ENCODE measurements at regions not wholly inside any gene's neighbourhood (a gene's known extent, or its start where the extent isn't known, plus 50 kb on each side); places are given as distances from the start of the nearest gene placed in this dataset.

DNA sequence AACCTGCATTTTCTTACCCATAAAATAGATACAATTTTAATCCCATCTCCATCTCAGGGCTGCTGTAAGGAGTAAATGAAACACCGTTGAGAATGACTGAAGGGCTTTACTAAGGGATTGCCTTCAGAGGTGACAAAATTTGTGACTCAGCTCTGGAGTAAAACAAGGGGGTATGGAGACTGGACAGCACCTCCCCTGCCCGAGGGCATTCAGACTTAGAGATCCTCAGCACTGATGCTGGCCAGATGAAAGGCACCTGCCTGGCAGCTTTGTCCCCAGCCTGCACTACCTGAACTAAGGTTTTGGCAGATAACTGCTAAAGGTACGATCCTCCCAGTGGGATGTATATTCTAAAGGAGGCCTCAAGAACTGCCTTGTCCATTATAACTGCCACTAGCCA, 84.7 kb upstream of the CALM2 start:
- TF ChIP-seq EZH2 (IDR thresholded peaks at IDR 0.05; ENCODE audit: low read length) = no peak
- TF ChIP-seq, protein P1, sequence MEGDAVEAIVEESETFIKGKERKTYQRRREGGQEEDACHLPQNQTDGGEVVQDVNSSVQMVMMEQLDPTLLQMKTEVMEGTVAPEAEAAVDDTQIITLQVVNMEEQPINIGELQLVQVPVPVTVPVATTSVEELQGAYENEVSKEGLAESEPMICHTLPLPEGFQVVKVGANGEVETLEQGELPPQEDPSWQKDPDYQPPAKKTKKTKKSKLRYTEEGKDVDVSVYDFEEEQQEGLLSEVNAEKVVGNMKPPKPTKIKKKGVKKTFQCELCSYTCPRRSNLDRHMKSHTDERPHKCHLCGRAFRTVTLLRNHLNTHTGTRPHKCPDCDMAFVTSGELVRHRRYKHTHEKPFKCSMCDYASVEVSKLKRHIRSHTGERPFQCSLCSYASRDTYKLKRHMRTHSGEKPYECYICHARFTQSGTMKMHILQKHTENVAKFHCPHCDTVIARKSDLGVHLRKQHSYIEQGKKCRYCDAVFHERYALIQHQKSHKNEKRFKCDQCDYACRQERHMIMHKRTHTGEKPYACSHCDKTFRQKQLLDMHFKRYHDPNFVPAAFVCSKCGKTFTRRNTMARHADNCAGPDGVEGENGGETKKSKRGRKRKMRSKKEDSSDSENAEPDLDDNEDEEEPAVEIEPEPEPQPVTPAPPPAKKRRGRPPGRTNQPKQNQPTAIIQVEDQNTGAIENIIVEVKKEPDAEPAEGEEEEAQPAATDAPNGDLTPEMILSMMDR (optimal IDR thresholded peaks at IDR 0.05 in 1 of 3, IDR thresholded peaks at IDR 0.05 in 1 of 3, conservative IDR thresholded peaks at IDR 0.05 in 1 of 3; ENCODE audit: extremely low read depth in 1 of 3, insufficient read depth in 2 of 3, low read length in 3 of 3) = no peak
